HG03280 (cell line): ENCODE measurements at regions not wholly inside any gene's neighbourhood (a gene's known extent, or its start where the extent isn't known, plus 50 kb on each side); places are given as distances from the start of the nearest gene placed in this dataset.

Experiments used
- ATAC-seq: cut with Tn5 transposase; IDR thresholded peaks from one replicate; pipeline ENCODE4 v1.9.1; 2021; ENCODE audit warnings: mild to moderate bottlenecking, moderate library complexity; ENCODE audit not compliant: unreplicated experiment

- no peak for ATAC-seq
Measured at GRCh38 chr13:62088165-62088564, 672.5 kb upstream of the PCDH20 start.

GRCh38 chr13:62087124-62087523, 671.5 kb upstream of the PCDH20 start:
- ATAC-seq: no peak

GRCh38 chr13:62085337-62086229, 669.9 kb upstream of the PCDH20 start:
- ATAC-seq: no peak

- no peak for ATAC-seq
Measured at GRCh38 chr13:62084728-62085127, 669.1 kb upstream of the PCDH20 start.

- no peak for ATAC-seq
Measured at GRCh38 chr13:62067821-62068220, 652.2 kb upstream of the PCDH20 start.

- ATAC-seq: no peak
Measured at GRCh38 chr13:62065016-62065415, 649.4 kb upstream of the PCDH20 start.

- no peak for ATAC-seq
Measured at GRCh38 chr13:62061751-62062150, 646.1 kb upstream of the PCDH20 start.

- no peak for ATAC-seq
Measured at GRCh38 chr13:62060570-62060969, 644.9 kb upstream of the PCDH20 start.

- no peak for ATAC-seq
Measured at GRCh38 chr13:62057286-62057685, 641.6 kb upstream of the PCDH20 start.

- no peak for ATAC-seq
Measured at GRCh38 chr13:62049992-62050391, 634.3 kb upstream of the PCDH20 start.

GRCh38 chr13:62046512-62046911, 630.9 kb upstream of the PCDH20 start:
- no peak for ATAC-seq

GRCh38 chr13:62043600-62043999, 628.0 kb upstream of the PCDH20 start:
- no peak for ATAC-seq

- no peak for ATAC-seq
Measured at GRCh38 chr13:62040806-62041205, 625.2 kb upstream of the PCDH20 start.

GRCh38 chr13:62040078-62040477, 624.4 kb upstream of the PCDH20 start:
- ATAC-seq: no peak

- ATAC-seq: no peak
Measured at GRCh38 chr13:62038214-62038613, 622.6 kb upstream of the PCDH20 start.

GRCh38 chr13:62035981-62036380, 620.3 kb upstream of the PCDH20 start:
- no peak for ATAC-seq

- ATAC-seq: no peak
Measured at GRCh38 chr13:62033934-62034333, 618.3 kb upstream of the PCDH20 start.

- ATAC-seq: no peak
Measured at GRCh38 chr13:62022369-62022768, 606.7 kb upstream of the PCDH20 start.

GRCh38 chr13:62019858-62020257, 604.2 kb upstream of the PCDH20 start:
- no peak for ATAC-seq

GRCh38 chr13:62014299-62014698, 598.6 kb upstream of the PCDH20 start:
- no peak for ATAC-seq

- no peak for ATAC-seq
Measured at GRCh38 chr13:62003452-62003851, 587.8 kb upstream of the PCDH20 start.

- ATAC-seq: no peak
Measured at GRCh38 chr13:61994174-61994573, 578.5 kb upstream of the PCDH20 start.

GRCh38 chr13:61989978-61990377, 574.3 kb upstream of the PCDH20 start:
- no peak for ATAC-seq
